ENCODE measurements at regions not wholly inside any gene's neighbourhood (a gene's known extent, or its start where the extent isn't known, plus 50 kb on each side); places are given as distances from the start of the nearest gene placed in this dataset.

- Histone ChIP-seq H3K27me3 (ENCODE audit: control insufficient read depth in 3 of 3, insufficient read depth in 3 of 3, low read length in 3 of 3) (no peaks in the 10 kb centered on the region), H3K4me1 (ENCODE audit: control insufficient read depth in 3 of 3, insufficient read depth in 2 of 3, low read depth in 1 of 3, low read length in 2 of 3) (no peaks in the 10 kb centered on the region), H3K36me3 (ENCODE audit: control insufficient read depth in 3 of 3, insufficient read depth in 2 of 3, low read depth in 1 of 3, low read length in 3 of 3) (no peaks in the 10 kb centered on the region), H3K27ac (ENCODE audit: low read depth in 1 of 3, low read length in 2 of 3) (no peak overlapping the region), H3K4me3 (ENCODE audit: low read depth in 1 of 3, low read length in 3 of 3) (no peak overlapping the region), H3K9me3 (ENCODE audit: control insufficient read depth in 2 of 2, insufficient read depth in 1 of 2, low read depth in 1 of 2, low read length in 1 of 2) (no peaks in the 10 kb centered on the region)
- FAIRE-seq (no peak), DNase-seq (peak; percentile 12 to 58)
- WGBS, 3 donors = 43 to 64% (median 46%) methylated on average over 5 of the region's 5 CpGs
Observed at GRCh38 chr11:79739591-79739990, 298.8 kb upstream of the TENM4 start.

- Histone ChIP-seq H3K4me1 (ENCODE audit: control insufficient read depth in 3 of 3, insufficient read depth in 2 of 3, low read depth in 1 of 3, low read length in 2 of 3) (no peaks in the 10 kb centered on the region), H3K9me3 (ENCODE audit: control insufficient read depth in 2 of 2, insufficient read depth in 1 of 2, low read depth in 1 of 2, low read length in 1 of 2) (peaks cover 0 to 12% of the 10 kb centered on the region in 2 donors), H3K27me3 (ENCODE audit: control insufficient read depth in 3 of 3, insufficient read depth in 3 of 3, low read length in 3 of 3) (no peaks in the 10 kb centered on the region), H3K27ac (ENCODE audit: low read depth in 1 of 3, low read length in 2 of 3) (no peak overlapping the region), H3K4me3 (ENCODE audit: low read depth in 1 of 3, low read length in 3 of 3) (no peak overlapping the region), H3K36me3 (ENCODE audit: control insufficient read depth in 3 of 3, insufficient read depth in 2 of 3, low read depth in 1 of 3, low read length in 3 of 3) (no peaks in the 10 kb centered on the region)
- FAIRE-seq = no peak
- 90 to 94% (median 91%) methylated on average over 7 of the region's 7 CpGs for WGBS, 3 donors
- DNase-seq = no peak
Observed at GRCh38 chr11:79727221-79727620, 286.4 kb upstream of the TENM4 start.

- FAIRE-seq (no peak), DNase-seq (no peak)
- H3K36me3 ChIP-seq (ENCODE audit: control insufficient read depth in 3 of 3, insufficient read depth in 2 of 3, low read depth in 1 of 3, low read length in 3 of 3) = no peaks in the 10 kb centered on the region
- WGBS, 3 donors = 56 to 68% (median 62%) methylated on average over 2 of the region's 2 CpGs
- peaks cover 0 to 3% of the 10 kb centered on the region in 2 donors for H3K9me3 ChIP-seq (ENCODE audit: control insufficient read depth in 2 of 2, insufficient read depth in 1 of 2, low read depth in 1 of 2, low read length in 1 of 2)
- no peaks in the 10 kb centered on the region for H3K27me3 ChIP-seq (ENCODE audit: control insufficient read depth in 3 of 3, insufficient read depth in 3 of 3, low read length in 3 of 3)
- no peak overlapping the region for H3K4me3 ChIP-seq (ENCODE audit: low read depth in 1 of 3, low read length in 3 of 3)
- H3K4me1 ChIP-seq (ENCODE audit: control insufficient read depth in 3 of 3, insufficient read depth in 2 of 3, low read depth in 1 of 3, low read length in 2 of 3) = no peaks in the 10 kb centered on the region
- H3K27ac ChIP-seq (ENCODE audit: low read depth in 1 of 3, low read length in 2 of 3) = no peak overlapping the region
Observed at GRCh38 chr11:79720115-79720514, 279.3 kb upstream of the TENM4 start.

DNA sequence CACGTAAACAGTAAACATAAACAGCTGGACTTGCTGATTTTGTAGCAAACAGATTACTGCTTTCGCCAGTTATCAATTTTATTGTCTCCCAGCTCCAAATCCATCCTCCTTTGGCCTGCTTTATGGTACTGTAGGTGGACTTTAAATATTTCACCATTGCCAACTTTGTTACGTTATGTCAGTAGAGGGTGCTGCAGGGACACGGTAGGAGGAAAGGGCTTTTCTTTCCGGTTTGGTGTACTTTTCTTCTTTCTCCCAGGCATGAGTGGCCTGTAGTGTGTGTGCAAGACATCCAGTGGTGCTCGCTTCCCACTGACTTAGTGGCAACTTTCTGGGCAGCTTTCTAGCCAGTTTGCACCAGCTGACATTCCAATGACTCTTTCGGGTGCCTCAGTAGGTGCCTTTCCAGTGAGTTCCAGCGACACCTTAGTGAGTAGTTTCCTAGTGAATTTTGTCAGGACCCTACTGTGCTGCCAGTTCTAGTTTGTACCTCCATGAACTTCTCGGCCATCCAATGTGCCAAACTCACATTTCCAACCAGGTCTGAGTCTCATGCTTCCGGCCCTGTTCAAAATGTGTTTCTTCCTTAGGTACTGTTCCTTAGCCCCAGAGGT lies 267.6 kb upstream of the TENM4 start:
- FAIRE-seq = no peak
- no peak overlapping the region for H3K4me3 ChIP-seq (ENCODE audit: low read depth in 1 of 3, low read length in 3 of 3)
- DNase-seq = peak; percentile 69 to 72
- H3K27me3 ChIP-seq (ENCODE audit: control insufficient read depth in 3 of 3, insufficient read depth in 3 of 3, low read length in 3 of 3) = no peaks in the 10 kb centered on the region
- H3K27ac ChIP-seq (ENCODE audit: low read depth in 1 of 3, low read length in 2 of 3) = no peak overlapping the region
- no peaks in the 10 kb centered on the region for H3K36me3 ChIP-seq (ENCODE audit: control insufficient read depth in 3 of 3, insufficient read depth in 2 of 3, low read depth in 1 of 3, low read length in 3 of 3)
- no peaks in the 10 kb centered on the region for H3K9me3 ChIP-seq (ENCODE audit: control insufficient read depth in 2 of 2, insufficient read depth in 1 of 2, low read depth in 1 of 2, low read length in 1 of 2)
- 48 to 53% (median 48%) methylated on average over 10 of the region's 10 CpGs for WGBS, 3 donors
- H3K4me1 ChIP-seq (ENCODE audit: control insufficient read depth in 3 of 3, insufficient read depth in 2 of 3, low read depth in 1 of 3, low read length in 2 of 3) = no peaks in the 10 kb centered on the region

DNA sequence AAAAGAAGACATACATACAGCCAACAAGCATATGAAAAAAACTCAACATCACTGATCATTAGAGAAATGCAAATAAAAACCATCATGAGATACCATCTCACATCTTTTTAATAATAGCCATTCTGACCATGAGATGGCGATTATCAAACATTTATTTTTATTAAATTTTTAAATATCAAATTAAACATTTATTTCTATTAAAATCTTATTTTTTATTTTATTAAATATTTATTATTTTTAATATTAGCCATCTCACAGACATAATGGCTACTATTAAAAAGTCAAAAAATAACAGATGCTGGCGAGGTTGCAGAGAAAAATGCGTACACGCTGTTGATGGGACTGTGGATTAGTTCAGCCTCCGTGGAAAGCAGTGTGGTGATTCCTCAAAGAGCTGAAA lies 264.8 kb upstream of the TENM4 start:
- H3K36me3 ChIP-seq (ENCODE audit: control insufficient read depth in 3 of 3, insufficient read depth in 2 of 3, low read depth in 1 of 3, low read length in 3 of 3) = no peaks in the 10 kb centered on the region
- WGBS, 3 donors = 83 to 95% (median 95%) methylated on average over 5 of the region's 5 CpGs
- DNase-seq (no peak), FAIRE-seq (no peak)
- no peak overlapping the region for H3K27ac ChIP-seq (ENCODE audit: low read depth in 1 of 3, low read length in 2 of 3)
- no peaks in the 10 kb centered on the region for H3K4me1 ChIP-seq (ENCODE audit: control insufficient read depth in 3 of 3, insufficient read depth in 2 of 3, low read depth in 1 of 3, low read length in 2 of 3)
- H3K4me3 ChIP-seq (ENCODE audit: low read depth in 1 of 3, low read length in 3 of 3) = no peak overlapping the region
- peaks cover 0 to 11% of the 10 kb centered on the region in 2 donors for H3K9me3 ChIP-seq (ENCODE audit: control insufficient read depth in 2 of 2, insufficient read depth in 1 of 2, low read depth in 1 of 2, low read length in 1 of 2)
- no peaks in the 10 kb centered on the region for H3K27me3 ChIP-seq (ENCODE audit: control insufficient read depth in 3 of 3, insufficient read depth in 3 of 3, low read length in 3 of 3)

GRCh38 chr11:79702303-79702702 lies 261.5 kb upstream of the TENM4 start:
- no peaks in the 10 kb centered on the region for H3K4me1 ChIP-seq (ENCODE audit: control insufficient read depth in 3 of 3, insufficient read depth in 2 of 3, low read depth in 1 of 3, low read length in 2 of 3)
- FAIRE-seq = no peak
- DNase-seq = no peak
- H3K4me3 ChIP-seq (ENCODE audit: low read depth in 1 of 3, low read length in 3 of 3) = no peak overlapping the region
- WGBS, 3 donors = 91 to 98% (median 96%) methylated on average over 3 of the region's 3 CpGs
- H3K9me3 ChIP-seq (ENCODE audit: control insufficient read depth in 2 of 2, insufficient read depth in 1 of 2, low read depth in 1 of 2, low read length in 1 of 2) = peaks cover 0 to 16% of the 10 kb centered on the region in 2 donors
- H3K36me3 ChIP-seq (ENCODE audit: control insufficient read depth in 3 of 3, insufficient read depth in 2 of 3, low read depth in 1 of 3, low read length in 3 of 3) = no peaks in the 10 kb centered on the region
- H3K27me3 ChIP-seq (ENCODE audit: control insufficient read depth in 3 of 3, insufficient read depth in 3 of 3, low read length in 3 of 3) = no peaks in the 10 kb centered on the region
- H3K27ac ChIP-seq (ENCODE audit: low read depth in 1 of 3, low read length in 2 of 3) = no peak overlapping the region

DNA sequence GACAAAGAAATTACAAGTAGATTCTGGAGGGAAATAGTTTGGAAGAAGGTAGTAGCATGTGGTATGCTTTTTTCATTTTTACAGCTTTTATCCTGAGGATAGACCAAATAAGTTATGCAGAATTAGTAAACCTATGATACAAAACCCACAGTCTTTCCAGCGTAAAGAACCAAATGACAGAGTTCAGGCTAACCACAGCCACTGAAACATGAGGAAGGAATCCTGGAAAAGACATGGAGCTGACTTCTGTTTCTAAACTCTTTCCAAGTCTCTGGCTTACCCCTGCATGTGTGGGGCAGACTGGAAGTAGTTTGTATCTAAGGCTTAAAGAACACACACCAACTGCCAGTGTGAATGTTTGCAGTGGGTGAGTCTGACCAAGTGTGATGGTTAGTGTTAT lies 258.4 kb upstream of the TENM4 start:
- FAIRE-seq = no peak

DNA sequence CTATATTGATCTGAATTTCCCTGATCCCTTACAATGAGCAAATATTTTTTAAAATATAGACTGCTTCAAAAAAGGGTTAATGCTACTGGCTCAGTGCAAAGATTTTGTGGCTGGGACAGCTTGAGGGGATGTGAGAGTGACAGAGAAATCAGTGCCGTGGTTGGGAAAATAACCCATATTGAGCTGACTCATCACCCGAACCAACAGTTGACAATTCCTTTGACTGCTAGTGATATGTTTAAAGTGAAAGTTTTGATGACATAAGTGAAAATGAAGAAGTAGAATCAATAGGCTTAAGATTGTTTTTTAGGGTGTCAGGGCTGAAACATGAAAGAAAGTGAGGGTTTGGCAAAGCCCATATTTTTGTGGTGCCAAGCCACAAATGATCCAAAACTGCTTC lies 257.1 kb upstream of the TENM4 start:
- FAIRE-seq (no peak), DNase-seq (no peak)
- Histone ChIP-seq H3K9me3 (ENCODE audit: control insufficient read depth in 2 of 2, insufficient read depth in 1 of 2, low read depth in 1 of 2, low read length in 1 of 2) (peaks cover 0 to 16% of the 10 kb centered on the region in 2 donors), H3K27me3 (ENCODE audit: control insufficient read depth in 3 of 3, insufficient read depth in 3 of 3, low read length in 3 of 3) (no peaks in the 10 kb centered on the region), H3K4me3 (ENCODE audit: low read depth in 1 of 3, low read length in 3 of 3) (no peak overlapping the region), H3K36me3 (ENCODE audit: control insufficient read depth in 3 of 3, insufficient read depth in 2 of 3, low read depth in 1 of 3, low read length in 3 of 3) (no peaks in the 10 kb centered on the region), H3K4me1 (ENCODE audit: control insufficient read depth in 3 of 3, insufficient read depth in 2 of 3, low read depth in 1 of 3, low read length in 2 of 3) (no peaks in the 10 kb centered on the region), H3K27ac (ENCODE audit: low read depth in 1 of 3, low read length in 2 of 3) (no peak overlapping the region)
- WGBS, 3 donors = 50 to 74% (median 58%) methylated on average over 2 of the region's 2 CpGs

More for the DNA sequence above, 258.4 kb upstream of the TENM4 start:
- 81 to 90% (median 89%) methylated on average over 1 of the region's 1 CpG for WGBS, 3 donors
- H3K9me3 ChIP-seq (ENCODE audit: control insufficient read depth in 2 of 2, insufficient read depth in 1 of 2, low read depth in 1 of 2, low read length in 1 of 2) = peaks cover 0 to 16% of the 10 kb centered on the region in 2 donors
- no peak overlapping the region for H3K4me3 ChIP-seq (ENCODE audit: low read depth in 1 of 3, low read length in 3 of 3)
- DNase-seq = no peak
- no peaks in the 10 kb centered on the region for H3K36me3 ChIP-seq (ENCODE audit: control insufficient read depth in 3 of 3, insufficient read depth in 2 of 3, low read depth in 1 of 3, low read length in 3 of 3)
- no peaks in the 10 kb centered on the region for H3K27me3 ChIP-seq (ENCODE audit: control insufficient read depth in 3 of 3, insufficient read depth in 3 of 3, low read length in 3 of 3)
- no peaks in the 10 kb centered on the region for H3K4me1 ChIP-seq (ENCODE audit: control insufficient read depth in 3 of 3, insufficient read depth in 2 of 3, low read depth in 1 of 3, low read length in 2 of 3)
- no peak overlapping the region for H3K27ac ChIP-seq (ENCODE audit: low read depth in 1 of 3, low read length in 2 of 3)

DNA sequence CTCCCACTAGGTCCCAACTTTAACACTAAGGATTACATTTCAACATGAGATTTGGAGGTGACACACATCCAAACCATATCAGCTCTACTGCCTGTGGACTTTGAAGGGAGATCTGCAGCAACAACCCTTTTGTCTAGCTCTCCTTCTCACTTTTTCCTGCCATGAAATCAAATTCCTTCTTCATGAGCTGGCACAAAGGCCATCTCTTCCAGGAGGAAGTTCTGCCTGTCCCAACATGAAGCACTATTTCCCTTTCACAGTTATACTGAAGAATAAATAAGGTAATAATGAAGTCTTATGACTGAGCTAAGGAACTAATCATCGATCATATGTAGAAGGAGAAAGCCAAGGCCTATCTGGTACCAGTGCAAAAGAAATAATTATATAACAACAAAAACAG lies 253.5 kb upstream of the TENM4 start:
- Histone ChIP-seq H3K27ac (ENCODE audit: low read depth in 1 of 3, low read length in 2 of 3) (no peak overlapping the region), H3K27me3 (ENCODE audit: control insufficient read depth in 3 of 3, insufficient read depth in 3 of 3, low read length in 3 of 3) (no peaks in the 10 kb centered on the region), H3K4me3 (ENCODE audit: low read depth in 1 of 3, low read length in 3 of 3) (no peak overlapping the region), H3K36me3 (ENCODE audit: control insufficient read depth in 3 of 3, insufficient read depth in 2 of 3, low read depth in 1 of 3, low read length in 3 of 3) (no peaks in the 10 kb centered on the region), H3K9me3 (ENCODE audit: control insufficient read depth in 2 of 2, insufficient read depth in 1 of 2, low read depth in 1 of 2, low read length in 1 of 2) (no peaks in the 10 kb centered on the region), H3K4me1 (ENCODE audit: control insufficient read depth in 3 of 3, insufficient read depth in 2 of 3, low read depth in 1 of 3, low read length in 2 of 3) (no peaks in the 10 kb centered on the region)
- 87 to 91% (median 88%) methylated on average over 1 of the region's 1 CpG for WGBS, 3 donors
- FAIRE-seq = no peak
- DNase-seq = no peak

Data from small intestine (tissue), 7 donors.